Activated CD4-positive, alpha-beta memory T cell treated with anti-CD3 and anti-CD28 coated beads, Interleukin-2, amount 10 ng/mL, durations not matched to agents 7 days and 5 days (primary cell): ENCODE measurements at regions not wholly inside any gene's neighbourhood (a gene's known extent, or its start where the extent isn't known, plus 50 kb on each side); places are given as distances from the start of the nearest gene placed in this dataset.

Experiments used
- CTCF ChIA-PET: fragments of 350-600 bp; sonication (Branson Sonifier 250); formaldehyde crosslinking; loops from one replicate; lab custom pipeline; 2021; ENCODE audit warnings: antibody characterized with exemption, inconsistent platforms; lab: Charles Lee
- POLR2A ChIA-PET: fragments of 350-600 bp; sonication (Branson Sonifier 250); formaldehyde crosslinking; loops from one replicate; lab custom pipeline; 2021; ENCODE audit warnings: antibody characterized with exemption; lab: Charles Lee
- DNase-seq: peaks from one replicate; pipeline ENCODE4 v3.0.0-alpha.2; 2020
- H3K27ac Mint-ChIP-seq: one replicate; pipeline ENCODE4 v1.8.0; 2021; ENCODE audit warnings: mild to moderate bottlenecking, mixed read lengths
- H3K27me3 Mint-ChIP-seq: one replicate; pipeline ENCODE4 v1.8.0; 2021; ENCODE audit warnings: mixed read lengths
- H3K36me3 Mint-ChIP-seq: one replicate; pipeline ENCODE4 v1.8.0; 2021; ENCODE audit warnings: low read depth, mixed read lengths
- H3K4me1 Mint-ChIP-seq: one replicate; pipeline ENCODE4 v1.8.0; 2021; ENCODE audit warnings: mixed read lengths
- H3K4me3 Mint-ChIP-seq: one replicate; pipeline ENCODE4 v1.8.0; 2021; ENCODE audit warnings: mild to moderate bottlenecking, mixed read lengths
- H3K9me3 Mint-ChIP-seq: one replicate; pipeline ENCODE4 v1.8.0; 2021; ENCODE audit warnings: mixed read lengths

DNA sequence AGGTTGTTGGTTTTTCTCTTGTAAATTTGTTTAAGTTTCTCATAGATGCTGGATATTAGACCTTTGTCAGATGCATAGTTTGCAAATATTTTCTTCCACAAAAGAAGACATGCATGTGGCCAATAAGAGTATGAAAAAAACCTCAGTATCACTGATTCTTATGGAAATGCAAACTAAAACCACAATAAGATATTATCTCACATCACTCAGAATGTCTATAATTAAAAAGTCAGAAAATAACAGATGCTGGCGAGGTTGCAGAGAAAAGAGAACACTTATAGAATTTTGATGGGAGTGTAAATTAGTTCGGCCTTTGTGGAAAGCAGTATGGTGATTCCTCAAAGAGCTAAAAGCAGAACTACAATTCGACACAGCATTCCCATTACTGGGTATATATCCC is 1355.6 kb downstream of the FAM133A start:
- H3K27ac Mint-ChIP-seq: no peak overlapping the region
- H3K9me3 Mint-ChIP-seq: no peaks in the 10 kb centered on the region
- no peak overlapping the region for H3K4me3 Mint-ChIP-seq
- H3K27me3 Mint-ChIP-seq: no peaks in the 10 kb centered on the region
- H3K36me3 Mint-ChIP-seq: no peaks in the 10 kb centered on the region
- DNase-seq: no peak
- H3K4me1 Mint-ChIP-seq: no peaks in the 10 kb centered on the region
- ChIA-PET CTCF (no interaction called here), POLR2A (no interaction called here)

- no peak overlapping the region for H3K27ac Mint-ChIP-seq
- H3K4me1 Mint-ChIP-seq: no peaks in the 10 kb centered on the region
- no peak for DNase-seq
- H3K4me3 Mint-ChIP-seq: no peak overlapping the region
- CTCF ChIA-PET: no interaction called here
- POLR2A ChIA-PET: no interaction called here
- no peaks in the 10 kb centered on the region for H3K36me3 Mint-ChIP-seq
- H3K9me3 Mint-ChIP-seq: no peaks in the 10 kb centered on the region
- no peaks in the 10 kb centered on the region for H3K27me3 Mint-ChIP-seq
Observed at GRCh38 chrX:95040104-95040503, 1366.1 kb downstream of the FAM133A start.

DNA sequence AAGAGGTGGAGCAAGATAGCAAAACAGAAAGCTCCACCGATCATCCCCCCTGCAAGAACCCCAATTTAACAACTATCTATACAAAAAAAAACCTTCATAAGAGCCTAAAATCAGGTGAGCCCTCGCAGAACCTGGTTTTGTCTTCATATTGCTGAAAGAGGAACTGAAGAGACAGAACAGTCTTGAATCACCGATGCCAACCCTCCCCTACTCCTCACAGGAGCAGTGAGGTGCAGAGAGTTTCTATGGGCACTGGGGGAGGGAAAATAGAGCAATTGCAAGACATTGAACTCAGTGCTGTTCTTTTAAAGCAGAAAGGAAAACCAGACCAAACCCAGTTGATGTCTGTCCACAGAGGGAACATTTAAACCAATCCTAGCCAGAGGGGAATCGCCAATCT is 1370.3 kb downstream of the FAM133A start:
- Mint-ChIP-seq H3K36me3 (no peaks in the 10 kb centered on the region), H3K9me3 (no peaks in the 10 kb centered on the region)
- CTCF ChIA-PET: no interaction called here

GRCh38 chrX:95055991-95056390 is 1382.0 kb downstream of the FAM133A start:
- Mint-ChIP-seq H3K27me3 (no peaks in the 10 kb centered on the region), H3K4me1 (no peaks in the 10 kb centered on the region), H3K27ac (no peak overlapping the region), H3K9me3 (peaks cover 2% of the 10 kb centered on the region), H3K4me3 (no peak overlapping the region), H3K36me3 (no peaks in the 10 kb centered on the region)
- no peak for DNase-seq
- ChIA-PET CTCF (no interaction called here), POLR2A (no interaction called here)

More for the DNA sequence above, 1370.3 kb downstream of the FAM133A start:
- POLR2A ChIA-PET: no interaction called here
- Mint-ChIP-seq H3K4me1 (no peaks in the 10 kb centered on the region), H3K4me3 (no peak overlapping the region), H3K27me3 (no peaks in the 10 kb centered on the region), H3K27ac (no peak overlapping the region)
- no peak for DNase-seq

DNA sequence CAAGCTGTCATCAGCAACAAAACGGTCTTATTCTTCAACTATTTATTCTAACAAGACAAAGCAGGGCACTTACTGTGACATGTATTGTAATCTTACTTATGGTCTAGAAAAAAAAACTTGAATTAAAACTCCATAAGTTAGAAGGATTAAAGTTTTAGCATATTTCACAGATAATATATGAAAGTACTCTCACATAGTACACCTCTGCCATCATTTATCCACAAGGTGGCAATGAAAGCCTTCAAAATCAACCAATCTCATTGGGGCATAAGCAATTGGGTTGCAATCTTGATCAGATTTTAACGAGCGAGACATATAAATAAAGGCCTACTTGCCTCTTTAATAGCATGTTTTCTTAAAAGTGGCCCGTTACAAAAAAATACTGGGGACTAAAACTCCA is 1382.9 kb downstream of the FAM133A start:
- CTCF ChIA-PET: no interaction called here
- DNase-seq: no peak

DNA sequence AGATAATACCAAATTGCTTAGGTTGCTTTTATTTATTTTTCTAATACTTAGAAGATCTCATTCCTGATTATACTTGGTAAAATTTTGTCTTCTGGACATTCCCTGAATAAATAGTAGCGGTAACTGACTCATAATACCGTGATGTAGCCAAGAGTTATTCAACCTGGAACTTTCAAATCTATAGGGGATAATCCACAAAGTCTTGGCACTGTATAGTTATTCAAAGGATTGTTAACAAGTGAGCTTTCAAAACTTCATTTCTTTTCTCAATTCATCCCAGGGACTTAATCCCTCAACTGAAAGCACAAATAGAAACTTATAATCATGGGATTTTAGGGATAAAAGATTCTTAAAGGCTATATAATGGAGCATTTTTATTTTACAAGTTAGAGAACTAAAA is 1383.3 kb downstream of the FAM133A start:
- POLR2A ChIA-PET: no interaction called here

More for the DNA sequence above, 1382.9 kb downstream of the FAM133A start:
- POLR2A ChIA-PET: no interaction called here
- Mint-ChIP-seq H3K9me3 (peaks cover 2% of the 10 kb centered on the region), H3K4me1 (no peaks in the 10 kb centered on the region), H3K27ac (no peak overlapping the region), H3K36me3 (no peaks in the 10 kb centered on the region), H3K4me3 (no peak overlapping the region), H3K27me3 (no peaks in the 10 kb centered on the region)

GRCh38 chrX:95058815-95059214 is 1384.8 kb downstream of the FAM133A start:
- Mint-ChIP-seq H3K27me3 (no peaks in the 10 kb centered on the region), H3K27ac (no peak overlapping the region), H3K36me3 (no peaks in the 10 kb centered on the region), H3K9me3 (peaks cover 2% of the 10 kb centered on the region), H3K4me1 (no peaks in the 10 kb centered on the region), H3K4me3 (no peak overlapping the region)
- ChIA-PET POLR2A (no interaction called here), CTCF (no interaction called here)
- DNase-seq: no peak

More for the DNA sequence above, 1383.3 kb downstream of the FAM133A start:
- H3K36me3 Mint-ChIP-seq: no peaks in the 10 kb centered on the region
- CTCF ChIA-PET: no interaction called here
- no peaks in the 10 kb centered on the region for H3K4me1 Mint-ChIP-seq
- H3K9me3 Mint-ChIP-seq: peaks cover 2% of the 10 kb centered on the region
- H3K4me3 Mint-ChIP-seq: no peak overlapping the region
- no peak overlapping the region for H3K27ac Mint-ChIP-seq
- no peaks in the 10 kb centered on the region for H3K27me3 Mint-ChIP-seq
- no peak for DNase-seq

DNA sequence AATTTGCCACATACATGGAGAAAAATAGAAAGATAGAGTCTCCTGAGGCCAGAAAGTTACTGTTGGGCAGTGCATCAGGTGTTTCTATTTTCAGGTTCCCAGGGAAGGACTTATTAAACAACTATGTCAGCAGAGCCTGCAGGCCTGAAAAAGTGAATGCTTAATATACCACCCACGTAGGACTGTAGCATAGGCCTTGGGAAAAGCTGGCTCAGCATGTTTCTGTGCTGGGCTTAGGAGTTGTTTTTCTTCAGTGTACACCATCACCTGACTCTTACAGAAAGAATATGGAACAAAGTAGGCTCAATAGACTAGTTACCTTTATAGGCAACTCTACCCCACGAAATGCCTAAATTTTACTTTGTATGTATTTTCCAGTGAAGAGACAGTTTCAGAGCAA is 1385.9 kb downstream of the FAM133A start:
- no peak overlapping the region for H3K27ac Mint-ChIP-seq
- no peaks in the 10 kb centered on the region for H3K4me1 Mint-ChIP-seq
- no peak overlapping the region for H3K4me3 Mint-ChIP-seq
- CTCF ChIA-PET: no interaction called here
- no peaks in the 10 kb centered on the region for H3K27me3 Mint-ChIP-seq
- no peaks in the 10 kb centered on the region for H3K36me3 Mint-ChIP-seq
- H3K9me3 Mint-ChIP-seq: peaks cover 2% of the 10 kb centered on the region
- POLR2A ChIA-PET: no interaction called here
- no peak for DNase-seq

DNA sequence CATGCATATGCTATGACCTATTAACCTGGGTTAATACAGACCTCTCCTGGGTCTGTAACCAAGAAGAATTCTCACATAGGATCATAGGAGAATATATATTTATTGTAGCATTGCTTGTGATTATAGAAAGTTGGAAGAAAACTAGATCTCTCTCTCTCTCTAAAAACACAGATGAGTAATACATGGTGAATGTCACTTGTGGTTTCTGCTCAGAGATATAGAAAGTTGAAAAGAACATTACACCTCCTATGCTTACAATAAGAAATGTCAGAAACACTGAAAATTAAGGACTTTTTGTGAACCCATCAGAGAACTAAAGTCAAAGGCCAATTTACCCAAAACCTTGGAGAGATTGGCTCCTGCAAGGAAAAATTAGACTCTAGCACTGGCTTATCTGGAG is 1389.5 kb downstream of the FAM133A start:
- no peaks in the 10 kb centered on the region for H3K4me1 Mint-ChIP-seq
- H3K9me3 Mint-ChIP-seq: peaks cover 2% of the 10 kb centered on the region
- no peak overlapping the region for H3K4me3 Mint-ChIP-seq
- POLR2A ChIA-PET: no interaction called here
- H3K27me3 Mint-ChIP-seq: no peaks in the 10 kb centered on the region
- DNase-seq: no peak
- CTCF ChIA-PET: no interaction called here
- H3K36me3 Mint-ChIP-seq: no peaks in the 10 kb centered on the region
- H3K27ac Mint-ChIP-seq: no peak overlapping the region

DNA sequence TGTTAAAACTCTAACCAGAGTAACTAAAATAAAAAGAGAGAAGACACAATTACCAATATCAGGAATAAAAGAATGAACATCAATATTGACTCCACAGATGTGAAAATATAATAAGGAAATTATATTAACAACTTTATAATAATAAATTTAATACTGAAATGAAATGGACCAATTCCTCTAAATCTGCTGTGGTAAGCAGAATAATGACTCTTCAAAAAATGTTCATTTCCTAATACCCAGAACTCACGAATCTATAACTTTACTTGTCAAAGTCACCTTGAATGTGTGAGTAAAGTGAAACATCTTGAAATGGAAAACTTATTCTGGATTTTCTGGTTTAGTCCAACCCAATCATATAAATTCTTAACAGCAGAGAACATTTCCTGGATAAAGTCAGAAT is 1391.1 kb downstream of the FAM133A start:
- POLR2A ChIA-PET: no interaction called here
- DNase-seq: no peak
- no peaks in the 10 kb centered on the region for H3K4me1 Mint-ChIP-seq
- no peaks in the 10 kb centered on the region for H3K27me3 Mint-ChIP-seq
- no peaks in the 10 kb centered on the region for H3K36me3 Mint-ChIP-seq
- CTCF ChIA-PET: no interaction called here
- H3K9me3 Mint-ChIP-seq: no peaks in the 10 kb centered on the region
- H3K4me3 Mint-ChIP-seq: no peak overlapping the region
- H3K27ac Mint-ChIP-seq: no peak overlapping the region

DNA sequence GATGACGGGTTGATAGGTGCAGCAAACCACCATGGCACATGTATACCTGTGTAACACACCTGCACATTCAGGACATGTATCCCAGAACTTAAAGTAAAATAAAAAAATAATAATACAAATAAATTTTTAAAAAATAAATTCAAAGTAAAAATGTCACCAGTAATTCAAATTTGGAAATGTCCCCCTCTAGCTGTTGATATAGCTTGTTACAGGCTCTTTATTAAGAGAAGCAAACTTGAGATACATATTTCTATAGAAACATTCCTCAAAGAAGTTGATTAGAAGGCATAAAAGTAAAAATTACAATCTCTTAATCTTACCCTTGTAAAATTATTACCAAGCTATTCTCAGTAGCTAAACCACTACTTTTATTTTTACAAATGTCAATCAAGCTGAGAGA is 1397.0 kb downstream of the FAM133A start:
- POLR2A ChIA-PET: no interaction called here
- no peaks in the 10 kb centered on the region for H3K36me3 Mint-ChIP-seq
- H3K4me3 Mint-ChIP-seq: no peak overlapping the region
- H3K27me3 Mint-ChIP-seq: no peaks in the 10 kb centered on the region
- no peak for DNase-seq
- CTCF ChIA-PET: interaction anchor here (0.6 kb wide), 1 partner anchor 322 kb away, joined by 3 read pairs; no protein-coding TSS in a partner anchor
- no peaks in the 10 kb centered on the region for H3K4me1 Mint-ChIP-seq
- no peaks in the 10 kb centered on the region for H3K9me3 Mint-ChIP-seq
- H3K27ac Mint-ChIP-seq: no peak overlapping the region

GRCh38 chrX:95071621-95072020 is 1397.6 kb downstream of the FAM133A start:
- Mint-ChIP-seq H3K27ac (no peak overlapping the region), H3K9me3 (no peaks in the 10 kb centered on the region), H3K36me3 (no peaks in the 10 kb centered on the region), H3K4me1 (no peaks in the 10 kb centered on the region), H3K27me3 (no peaks in the 10 kb centered on the region), H3K4me3 (no peak overlapping the region)
- no peak for DNase-seq
- ChIA-PET CTCF (interaction anchor here (0.6 kb wide), 1 partner anchor 322 kb away, joined by 3 read pairs; no protein-coding TSS in a partner anchor), POLR2A (no interaction called here)

DNA sequence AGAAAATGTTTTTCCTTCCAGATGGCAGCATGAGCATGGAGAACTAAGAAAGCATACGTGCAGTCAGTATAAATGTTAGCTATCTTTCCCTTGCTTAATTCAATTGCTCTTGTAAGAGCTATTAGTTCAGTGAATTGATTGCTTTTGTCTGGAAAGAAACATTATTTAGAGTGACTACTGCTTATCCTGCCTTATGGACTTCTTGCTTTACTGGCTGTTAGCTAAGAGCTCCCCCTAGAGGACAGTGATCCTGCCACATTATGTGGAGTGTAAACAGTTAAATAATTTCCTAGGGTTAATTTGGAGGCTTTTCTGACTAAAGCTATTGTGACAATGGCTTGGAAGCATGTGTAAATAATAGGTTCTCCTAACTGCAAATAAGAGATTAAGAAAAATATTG is 1402.4 kb downstream of the FAM133A start:
- DNase-seq: no peak
- POLR2A ChIA-PET: no interaction called here
- Mint-ChIP-seq H3K36me3 (no peaks in the 10 kb centered on the region), H3K9me3 (no peaks in the 10 kb centered on the region), H3K27me3 (no peaks in the 10 kb centered on the region), H3K27ac (no peak overlapping the region), H3K4me1 (no peaks in the 10 kb centered on the region), H3K4me3 (no peak overlapping the region)
- CTCF ChIA-PET: no interaction called here

GRCh38 chrX:95101851-95102390 is 1427.9 kb downstream of the FAM133A start:
- no peak for DNase-seq
- H3K9me3 Mint-ChIP-seq: no peaks in the 10 kb centered on the region
- no peaks in the 10 kb centered on the region for H3K27me3 Mint-ChIP-seq
- POLR2A ChIA-PET: no interaction called here
- no peak overlapping the region for H3K27ac Mint-ChIP-seq
- H3K4me1 Mint-ChIP-seq: no peaks in the 10 kb centered on the region
- CTCF ChIA-PET: no interaction called here
- no peaks in the 10 kb centered on the region for H3K36me3 Mint-ChIP-seq
- no peak overlapping the region for H3K4me3 Mint-ChIP-seq
